Endothelial cell of umbilical vein (primary cell): ENCODE measurements at regions not wholly inside any gene's neighbourhood (a gene's known extent, or its start where the extent isn't known, plus 50 kb on each side); places are given as distances from the start of the nearest gene placed in this dataset.

Source experiments
- BruUV-seq: library from RNA; stranded (reverse); fragments of 400-500 nt; replicated peaks from 2 replicates; lab custom pipeline; 2021; lab: Mats Ljungman, UMichigan
- CTCF ChIA-PET: fragments of 300-600, 350-600 bp; sonication (Branson Sonifier 250); formaldehyde crosslinking; loops from one replicate; lab custom pipeline; 2021; ENCODE audit warnings: antibody characterized with exemption, inconsistent platforms; lab: Charles Lee
- POLR2A ChIA-PET: fragments of 300-600, 350-600 bp; sonication (Branson Sonifier 250); formaldehyde crosslinking; loops from one replicate; lab custom pipeline; 2021; ENCODE audit warnings: antibody characterized with exemption, inconsistent platforms; lab: Charles Lee
- DNase-seq: peaks from one replicate; pipeline ENCODE4 v3.0.0-alpha.2; 2011; ENCODE audit warnings: low read depth, low spot score
- FAIRE-seq: peaks from 2 replicates; lab custom pipeline; 2011; peaks lifted over from hg19 to GRCh38; lab: Jason Lieb, UNC
- H2AFZ ChIP-seq: 2 replicates; pipeline ENCODE4 v1.6.0; 2012; ENCODE audit warnings: low read depth, low read length, control low read depth, inconsistent platforms
- H3K27ac ChIP-seq: 2 replicates; pipeline ENCODE4 v1.5.1; 2011; ENCODE audit warnings: low read depth, mild to moderate bottlenecking, control low read depth, low read length, moderate library complexity; ENCODE audit not compliant: insufficient read depth
- H3K27me3 ChIP-seq, 2 experiments: 2 replicates each; pipeline versions ENCODE4 v1.6.0 to v1.6.1; 2011; ENCODE audit warnings: low read length in 2 of 2, mixed read lengths in 1 of 2; ENCODE audit not compliant: control insufficient read depth in 2 of 2, insufficient read depth in 2 of 2
- H3K36me3 ChIP-seq, 2 experiments: 2 replicates in 1 of 2; 3 replicates in 1 of 2; pipeline ENCODE4 v1.5.1; 2011; ENCODE audit warnings: low read length in 2 of 2, mild to moderate bottlenecking in 1 of 2, moderate library complexity in 1 of 2; ENCODE audit not compliant: control insufficient read depth in 2 of 2, insufficient read depth in 2 of 2; ENCODE audit errors: extremely low read depth in 1 of 2
- H3K4me1 ChIP-seq: 3 replicates; pipeline ENCODE4 v1.5.1; 2011; ENCODE audit warnings: mild to moderate bottlenecking, low read length; ENCODE audit not compliant: control insufficient read depth, insufficient read depth; ENCODE audit errors: extremely low read depth
- H3K4me2 ChIP-seq: 2 replicates; pipeline ENCODE4 v1.6.1; 2011; ENCODE audit warnings: low read length, control low read depth, mixed read lengths; ENCODE audit not compliant: insufficient read depth
- H3K4me3 ChIP-seq, 3 experiments: fragments of 200-600 bp in 1 of 3; sonication (generic), shearing (Covaris generic) in 1 of 3; replicated peaks in 1 of 3; 2 replicates each; pipeline ENCODE4 v1.5.1; 2011 to 2016; ENCODE audit warnings: control low read depth in 3 of 3, low read length in 3 of 3, mild to moderate bottlenecking in 2 of 3, inconsistent platforms in 1 of 3, low read depth in 1 of 3, moderate library complexity in 1 of 3; ENCODE audit not compliant: insufficient read depth in 1 of 3
- H3K79me2 ChIP-seq: 2 replicates; pipeline ENCODE4 v1.6.0; 2012; ENCODE audit warnings: low read length, inconsistent platforms; ENCODE audit not compliant: control insufficient read depth, insufficient read depth
- H3K9ac ChIP-seq: replicated peaks from 2 replicates; pipeline ENCODE3; 2011; ENCODE audit warnings: low read length, control low read depth; ENCODE audit not compliant: insufficient read depth; ENCODE audit errors: extremely low read depth
- H3K9me1 ChIP-seq: replicated peaks from 3 replicates; pipeline ENCODE4 v1.6.0; 2011; ENCODE audit warnings: mild to moderate bottlenecking, low read length; ENCODE audit not compliant: control insufficient read depth, insufficient read depth; ENCODE audit errors: extremely low read depth
- H3K9me3 ChIP-seq: replicated peaks from 2 replicates; pipeline ENCODE4 v1.5.1; 2012; ENCODE audit warnings: low read length, inconsistent platforms; ENCODE audit not compliant: control insufficient read depth, insufficient read depth
- H4K20me1 ChIP-seq: replicated peaks from 2 replicates; pipeline ENCODE3; 2011; ENCODE audit warnings: mild to moderate bottlenecking, low read length; ENCODE audit not compliant: control insufficient read depth, insufficient read depth; ENCODE audit errors: extremely low read depth
- CTCF ChIP-seq, 2 donors: IDR thresholded peaks; 1 replicate in 1 of 2; 2 replicates in 1 of 2; pipeline ENCODE4 v1.5.1; 2011; ENCODE audit warnings: low read length in 2 of 2, mild to moderate bottlenecking in 2 of 2, moderate library complexity in 2 of 2, control low read depth in 1 of 2, inconsistent platforms in 1 of 2, low read depth in 1 of 2; ENCODE audit not compliant: insufficient read depth in 1 of 2; ENCODE audit errors: extremely low read depth in 1 of 2
- EZH2 ChIP-seq: IDR thresholded peaks from 2 replicates; pipeline ENCODE4 v1.6.1; 2012; ENCODE audit warnings: borderline replicate concordance, low read depth, mild to moderate bottlenecking, moderate library complexity, low read length, inconsistent platforms; ENCODE audit not compliant: severe bottlenecking
- FOS ChIP-seq: IDR thresholded peaks from 2 replicates; pipeline ENCODE4 v1.6.1; 2011; ENCODE audit warnings: mild to moderate bottlenecking, low read length, moderate library complexity, borderline replicate concordance; ENCODE audit not compliant: insufficient read depth
- GATA2 ChIP-seq: IDR thresholded peaks from 2 replicates; pipeline ENCODE4 v1.7.0; 2011; ENCODE audit warnings: low read depth, mild to moderate bottlenecking, moderate library complexity, mixed read lengths, low read length; ENCODE audit not compliant: insufficient read length, insufficient read depth
- JUN ChIP-seq: IDR thresholded peaks from 2 replicates; pipeline ENCODE4 v1.6.1; 2011; ENCODE audit warnings: borderline replicate concordance, low read depth; ENCODE audit not compliant: insufficient read length, insufficient read depth
- MYC ChIP-seq: IDR thresholded peaks from one replicate; pipeline ENCODE4 v1.6.1; 2011; ENCODE audit warnings: mild to moderate bottlenecking, low read depth, low read length
- POLR2A ChIP-seq: IDR thresholded peaks from 2 replicates; pipeline ENCODE4 v1.6.1; 2012; ENCODE audit warnings: low read depth, mild to moderate bottlenecking, control low read depth, low read length
- POLR2AphosphoS5 ChIP-seq: IDR thresholded peaks from 2 replicates; pipeline ENCODE4 v1.6.1; 2012; ENCODE audit warnings: low read depth, mild to moderate bottlenecking, control low read depth, low read length, moderate library complexity; ENCODE audit not compliant: insufficient read depth
- dilution Hi-C: fragments of 300-500 bp; cut with MboI; formaldehyde crosslinking; loops from one replicate; pipeline ENCODE4 v1.15.0; 2019; ENCODE audit warnings: low sequenced_read_pairs; ENCODE audit not compliant: extremely low pct_ligation_motif_present
- intact Hi-C: fragments of 100-400 bp; cut with micrococcal nuclease; formaldehyde crosslinking; loops from one replicate; pipeline ENCODE4 v1.10.0; 2022
- TF ChIP-seq, protein P1 (sequence below): IDR thresholded peaks from 2 replicates; pipeline ENCODE4 v1.6.1; 2011; ENCODE audit not compliant: insufficient read depth, insufficient read length

DNA sequence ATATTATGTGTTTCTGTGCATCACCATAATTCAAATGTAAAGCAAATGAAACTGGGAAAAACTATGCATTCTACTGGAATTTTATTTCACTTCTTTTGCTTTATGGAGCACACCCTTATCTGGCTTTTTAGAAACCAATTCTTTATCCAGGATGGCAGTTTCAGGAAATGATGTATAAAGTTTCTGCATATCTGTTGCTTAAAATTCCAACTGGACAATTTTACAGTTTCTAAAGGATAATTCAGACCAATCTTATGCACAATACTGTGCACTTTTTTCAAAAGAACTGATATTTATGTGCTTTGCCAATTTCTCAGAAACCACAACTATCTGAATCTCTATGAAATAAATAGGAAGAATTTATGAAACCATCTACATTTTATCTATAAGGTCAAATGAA is 246.5 kb upstream of the MIR17HG start:
- no peaks in the 10 kb centered on the region for H3K4me1 ChIP-seq
- H2AFZ ChIP-seq: no peak overlapping the region
- FAIRE-seq: no peak
- intact Hi-C loops (no loop called here), dilution Hi-C loops (no loop called here)
- H4K20me1 ChIP-seq: no peaks in the 10 kb centered on the region
- no peaks in the 10 kb centered on the region for H3K36me3 ChIP-seq
- ChIA-PET POLR2A (no interaction called here), CTCF (no interaction called here)
- no peak for DNase-seq
- no peaks in the 10 kb centered on the region for H3K9me1 ChIP-seq
- no TSS peak for BruUV-seq
- H3K27ac ChIP-seq: no peak overlapping the region
- no peak for TF ChIP-seq FOS
- TF ChIP-seq GATA2: no peak
- TF ChIP-seq JUN: no peak
- TF ChIP-seq MYC: no peak
- TF ChIP-seq, protein P1, sequence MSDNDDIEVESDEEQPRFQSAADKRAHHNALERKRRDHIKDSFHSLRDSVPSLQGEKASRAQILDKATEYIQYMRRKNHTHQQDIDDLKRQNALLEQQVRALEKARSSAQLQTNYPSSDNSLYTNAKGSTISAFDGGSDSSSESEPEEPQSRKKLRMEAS: no peak
- TF ChIP-seq CTCF (IDR thresholded peaks at IDR 0.05; ENCODE audit: extremely low read depth in 1 of 2, insufficient read depth in 1 of 2, low read depth in 1 of 2, low read length in 2 of 2): no peak
- TF ChIP-seq POLR2AphosphoS5: no peak
- TF ChIP-seq EZH2: no peak
- no peak for TF ChIP-seq POLR2A
- no peak overlapping the region for H3K4me2 ChIP-seq
- no peak overlapping the region for H3K9ac ChIP-seq
- H3K4me3 ChIP-seq: no peak overlapping the region
- no peaks in the 10 kb centered on the region for H3K79me2 ChIP-seq
- no peaks in the 10 kb centered on the region for H3K27me3 ChIP-seq
- no peaks in the 10 kb centered on the region for H3K9me3 ChIP-seq
